GM21576 (cell line): ENCODE measurements at regions not wholly inside any gene's neighbourhood (a gene's known extent, or its start where the extent isn't known, plus 50 kb on each side); places are given as distances from the start of the nearest gene placed in this dataset.
"Not testable (repeated sequence)": the region's sequence is repeated elsewhere in the genome, so short reads cannot be mapped to it uniquely, and the experiment has no call there.

Source experiments
- ATAC-seq: cut with Tn5 transposase; IDR thresholded peaks from one replicate; pipeline ENCODE4 v1.9.1; 2021; ENCODE audit warnings: mild to moderate bottlenecking, moderate library complexity; ENCODE audit not compliant: unreplicated experiment

DNA sequence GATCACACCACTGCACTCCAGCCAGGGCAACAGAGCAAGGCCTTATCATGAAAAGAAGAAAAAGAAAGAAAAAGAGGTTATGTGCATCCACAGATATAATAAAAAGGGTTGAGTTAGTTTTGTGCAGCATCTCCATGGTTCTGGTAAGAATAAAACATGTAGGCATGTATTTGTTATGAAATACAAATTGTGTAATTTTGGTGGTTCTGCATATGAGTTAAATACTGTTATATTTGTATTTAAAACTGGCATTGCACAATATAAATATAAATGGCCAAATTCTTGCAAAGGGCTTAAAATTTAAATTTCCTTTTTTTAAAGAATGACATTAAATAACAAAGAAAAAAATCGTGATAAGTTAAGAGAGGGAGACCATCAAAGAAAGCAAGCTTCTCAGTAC, 159.1 kb upstream of the PREP start:
- no peak for ATAC-seq

DNA sequence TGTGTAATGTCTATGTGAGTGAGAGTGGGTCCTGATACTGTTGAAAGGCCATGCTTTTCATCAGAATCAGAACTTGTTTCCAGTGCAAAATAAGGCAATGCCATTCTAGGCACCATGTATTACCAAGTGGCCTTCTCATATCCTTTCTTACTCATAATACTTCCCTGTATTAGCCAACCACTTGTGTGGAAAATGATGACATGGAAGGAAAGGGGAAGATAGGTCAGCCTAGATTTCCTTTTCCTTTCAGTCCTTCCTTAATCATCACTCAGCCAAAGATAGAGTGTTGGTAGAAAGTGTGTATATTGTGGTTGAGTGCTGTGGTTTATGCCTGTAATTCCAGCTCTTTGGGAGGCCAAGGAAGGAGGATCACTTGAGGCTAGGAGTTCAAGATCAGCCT, 158.6 kb upstream of the PREP start:
- no peak for ATAC-seq

DNA sequence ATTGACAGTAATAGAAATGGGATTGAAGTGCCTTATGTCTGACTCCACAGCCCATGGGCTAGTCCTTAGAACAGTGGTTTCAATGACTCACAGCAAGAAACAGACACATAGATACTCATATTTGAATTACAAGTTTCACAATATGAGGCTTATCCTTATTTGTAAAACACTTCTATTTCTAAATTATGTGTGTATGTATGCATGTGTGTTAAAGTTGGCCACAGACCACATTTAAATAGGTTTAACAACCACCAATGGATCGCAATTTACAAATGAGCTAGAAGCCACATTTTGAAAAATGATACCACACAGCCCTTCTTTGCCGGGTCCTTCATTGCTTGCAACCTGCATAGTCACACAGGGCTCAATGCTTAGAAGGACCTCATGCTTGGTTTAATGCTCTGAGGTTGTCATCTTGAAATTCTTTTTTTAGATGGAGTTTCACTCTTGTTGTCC, 157.8 kb upstream of the PREP start:
- ATAC-seq = peak; percentile 73

DNA sequence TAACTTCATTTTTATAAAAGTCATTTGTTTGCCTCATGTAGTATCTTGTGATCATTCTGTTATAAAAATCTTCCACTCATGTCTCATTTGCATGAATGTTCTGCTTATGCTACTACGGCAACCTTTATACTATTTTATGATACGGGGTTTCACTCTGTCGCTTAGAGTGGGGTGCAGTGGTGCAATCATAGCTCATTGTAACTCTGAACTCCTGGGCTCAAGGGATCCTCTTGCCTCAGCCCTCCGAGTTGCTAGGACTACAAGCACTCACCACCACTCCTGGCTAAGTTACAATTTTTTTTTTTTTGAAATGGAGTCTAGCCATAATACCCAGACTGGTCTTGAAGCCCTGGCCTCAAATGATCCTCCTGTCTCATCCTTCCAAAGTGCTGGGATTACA, 154.4 kb upstream of the PREP start:
- no peak for ATAC-seq

DNA sequence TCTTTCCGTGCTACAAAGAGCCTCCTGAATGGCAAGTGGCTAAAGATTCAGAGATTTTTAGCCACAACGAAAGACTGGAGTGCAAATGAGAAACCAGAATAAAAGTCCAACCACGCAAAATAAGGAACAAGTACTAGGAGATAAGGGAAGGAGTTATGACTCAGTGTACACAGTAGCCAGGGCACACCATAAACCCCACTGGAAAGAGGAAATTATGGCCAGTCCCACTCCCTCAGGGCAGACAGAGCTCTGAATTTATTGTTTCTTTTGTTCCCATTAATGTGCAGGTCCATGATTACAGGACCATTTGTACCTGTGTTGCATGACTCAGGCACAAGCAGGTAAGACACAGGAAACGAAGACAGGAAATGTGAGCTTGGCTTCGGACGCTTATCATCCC, 150.3 kb upstream of the PREP start:
- no peak for ATAC-seq

DNA sequence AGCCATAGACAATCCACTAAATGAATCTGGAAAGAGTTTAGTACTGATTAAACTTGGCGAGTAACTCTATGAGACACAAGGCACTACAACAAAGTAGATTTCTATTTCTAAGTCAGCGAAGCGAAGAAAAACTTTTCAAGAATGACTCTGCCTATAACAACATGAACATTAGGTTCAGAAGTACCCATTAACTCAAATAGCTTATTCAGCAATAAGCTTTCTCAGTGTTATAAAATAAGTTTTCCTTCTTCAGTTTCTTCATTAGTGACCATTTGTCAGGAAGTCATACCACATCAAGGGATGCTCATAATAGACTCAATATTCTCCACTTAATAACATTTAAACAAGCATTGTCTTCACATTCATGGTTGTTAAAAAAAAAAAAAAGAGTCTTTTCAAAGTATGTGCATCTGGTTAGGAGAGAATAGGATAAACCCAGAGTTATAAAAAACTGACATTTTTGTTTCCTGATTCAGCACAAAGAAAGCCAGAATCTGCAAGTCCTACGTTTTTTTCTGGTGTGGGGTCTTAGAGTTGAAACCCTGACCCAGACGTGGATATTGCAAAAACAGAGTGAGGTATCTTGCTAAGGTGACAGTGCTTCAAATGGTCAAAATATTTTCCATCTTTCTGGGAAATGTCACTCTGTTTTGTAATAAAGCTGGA, 148.2 kb upstream of the PREP start:
- ATAC-seq = no peak

DNA sequence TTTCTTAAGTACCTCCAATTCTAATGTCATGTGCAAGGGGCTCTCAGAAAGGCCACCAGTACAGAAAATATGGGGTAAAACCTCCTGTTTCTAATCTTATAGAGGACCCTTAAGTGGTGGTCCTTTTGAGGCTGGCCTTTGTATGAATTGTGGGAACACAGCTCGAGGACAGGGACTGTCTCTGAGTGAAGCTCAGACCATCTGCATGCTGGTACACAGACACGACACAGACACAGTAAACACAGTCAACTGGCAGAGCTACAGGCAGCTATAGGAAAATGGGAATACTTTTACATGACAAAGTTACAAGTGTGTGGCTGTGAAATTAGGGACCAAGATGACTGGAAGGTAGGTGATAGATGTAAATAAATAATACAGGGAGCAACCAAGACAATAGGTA, 143.9 kb upstream of the PREP start:
- ATAC-seq = no peak

DNA sequence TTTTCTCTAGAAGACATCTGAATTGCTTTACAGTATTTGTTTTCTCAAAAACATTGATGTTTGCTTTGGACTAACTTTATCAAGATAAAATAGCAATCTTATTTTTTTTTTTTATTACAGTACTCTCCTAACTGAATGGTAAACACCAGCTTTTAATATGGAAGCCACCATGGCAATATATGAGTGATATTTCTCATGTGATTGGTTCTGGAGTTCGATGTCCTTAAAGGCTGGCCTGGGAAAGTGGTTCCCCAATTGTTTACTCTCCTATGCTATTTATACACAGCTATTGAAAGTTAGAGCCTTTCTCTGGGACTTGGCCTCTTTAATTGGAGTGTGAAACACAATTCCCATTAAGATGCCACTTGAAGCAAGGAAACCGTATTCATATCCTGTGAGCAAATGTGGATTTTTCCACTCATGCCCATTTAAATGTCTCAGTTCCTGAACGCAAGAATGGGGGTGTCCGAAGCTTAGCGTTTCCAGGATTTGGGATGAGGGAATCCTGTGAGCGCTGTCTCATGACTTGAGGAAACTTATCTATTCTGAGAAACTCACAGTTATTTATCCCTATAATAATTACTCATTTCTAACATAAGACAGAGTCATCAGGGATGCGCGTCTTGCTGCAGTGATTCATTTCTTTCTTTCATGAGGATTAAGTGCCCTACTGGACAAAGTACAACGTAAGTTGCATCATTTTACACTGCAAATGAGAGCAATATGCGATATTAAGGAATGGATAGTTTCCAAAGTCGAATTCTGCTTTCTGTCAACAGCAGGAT, 143.3 kb upstream of the PREP start:
- ATAC-seq = no peak

DNA sequence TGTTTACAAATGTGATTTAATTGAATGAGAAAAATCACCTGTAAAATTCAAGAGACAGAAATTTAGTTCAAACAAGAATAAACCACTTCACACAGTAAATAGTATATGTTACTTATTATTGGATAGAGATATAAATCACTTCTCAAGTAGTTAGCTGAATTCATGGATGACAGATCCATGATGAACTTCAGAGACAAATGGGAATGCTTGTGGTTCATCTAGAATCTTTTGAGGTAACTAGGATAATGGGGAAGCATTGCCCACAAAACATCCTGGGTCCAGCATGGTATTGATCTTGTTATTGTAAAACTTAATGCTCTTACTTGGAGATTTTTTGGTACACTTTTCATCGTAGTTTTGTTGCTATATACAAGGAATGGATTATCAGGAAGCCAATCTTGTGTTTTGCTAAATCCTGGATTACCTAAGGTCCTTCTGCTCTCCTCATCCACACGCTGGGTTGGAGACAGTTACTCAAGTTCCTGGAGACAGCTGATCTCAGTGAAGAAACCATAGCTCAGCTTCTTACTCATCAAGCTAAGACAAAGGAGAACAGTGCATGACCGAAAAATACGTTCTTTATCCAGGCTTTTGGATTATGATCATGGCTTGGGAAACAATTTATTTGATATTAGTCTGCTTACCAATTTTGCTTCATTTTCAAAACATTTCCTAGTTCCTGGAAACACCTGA, 142.5 kb upstream of the PREP start:
- ATAC-seq = no peak

DNA sequence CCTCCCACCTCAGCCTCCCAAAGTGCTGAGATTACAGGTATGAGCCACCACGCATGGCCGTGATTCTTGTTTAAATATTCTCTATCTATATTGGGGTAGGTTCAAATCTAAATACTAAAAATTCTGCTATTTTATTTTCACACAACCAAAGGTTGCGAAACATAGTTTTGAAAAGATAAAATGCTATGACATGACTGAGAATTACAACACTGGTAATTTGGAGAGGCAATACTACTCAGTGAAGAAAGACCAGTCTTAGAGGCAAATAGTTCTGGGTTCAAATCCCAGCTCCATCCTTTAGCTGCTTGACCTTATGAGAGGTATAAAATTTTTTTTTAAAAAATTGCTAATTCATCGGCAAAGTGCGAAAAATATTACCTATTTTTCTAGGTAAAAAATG, 137.0 kb upstream of the PREP start:
- ATAC-seq = no peak

DNA sequence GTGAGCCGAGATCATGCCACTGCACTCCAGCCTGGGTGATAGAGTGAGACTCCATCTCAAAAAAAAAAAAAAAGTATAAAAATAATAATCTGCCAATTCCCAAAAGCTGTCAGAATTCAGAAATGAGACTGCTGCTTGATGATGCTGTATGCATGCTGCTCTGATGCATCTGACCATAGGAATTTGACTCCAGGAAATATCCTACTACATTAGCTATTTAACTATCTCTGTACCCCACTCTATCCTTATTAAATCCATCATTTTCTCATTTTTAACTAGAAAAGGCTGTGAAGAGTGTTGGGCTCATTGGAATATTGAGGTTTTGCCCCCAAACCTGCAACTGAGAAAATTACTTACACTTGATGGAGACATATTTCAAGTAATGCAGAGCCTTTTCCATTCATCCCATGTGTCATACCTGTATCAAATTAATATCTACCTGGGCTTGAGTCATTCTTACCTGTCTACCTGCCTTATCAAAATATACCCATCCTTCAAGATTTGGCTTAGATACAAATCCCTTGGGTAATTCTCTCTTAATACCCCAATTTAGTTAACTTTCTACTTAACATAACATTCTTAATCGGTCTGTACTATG, 135.2 kb upstream of the PREP start:
- no peak for ATAC-seq

DNA sequence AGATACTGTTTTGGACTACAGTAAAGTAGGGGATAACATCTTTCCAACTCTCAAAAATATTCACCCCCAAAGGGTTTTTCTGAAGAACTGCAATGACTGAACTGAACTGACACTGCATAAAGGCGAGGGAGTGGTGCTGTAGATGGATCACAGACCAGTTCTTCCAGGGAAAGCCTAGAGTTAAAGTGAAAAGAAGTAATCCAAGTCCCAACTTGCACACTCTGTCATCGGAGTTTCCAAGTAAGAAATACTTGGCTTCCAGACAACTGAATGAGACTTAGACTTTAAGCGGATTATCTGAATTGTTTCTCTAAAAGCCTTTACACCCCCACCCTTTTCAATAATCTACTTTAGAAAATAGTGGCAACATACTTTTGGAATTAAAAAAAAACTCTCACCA, 134.1 kb upstream of the PREP start:
- ATAC-seq = no peak

DNA sequence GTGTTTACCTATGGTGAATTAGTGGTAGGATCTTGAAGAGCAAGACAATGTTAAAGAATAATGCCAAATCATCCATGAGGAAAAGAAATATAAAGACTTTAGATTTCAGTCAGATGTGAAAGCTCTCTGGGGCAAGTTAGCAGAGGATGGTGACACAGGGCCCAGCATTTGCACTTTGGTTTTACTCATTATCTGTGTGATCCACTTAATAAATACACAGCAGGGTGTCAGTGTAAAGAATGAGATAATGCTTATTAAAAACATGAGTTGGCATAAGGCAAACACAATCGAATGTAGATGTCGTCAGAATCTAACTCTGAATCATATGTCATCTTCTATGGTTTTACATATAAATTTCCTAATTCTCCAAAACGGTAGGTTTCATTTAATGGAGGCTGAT, 130.4 kb upstream of the PREP start:
- ATAC-seq = no peak

DNA sequence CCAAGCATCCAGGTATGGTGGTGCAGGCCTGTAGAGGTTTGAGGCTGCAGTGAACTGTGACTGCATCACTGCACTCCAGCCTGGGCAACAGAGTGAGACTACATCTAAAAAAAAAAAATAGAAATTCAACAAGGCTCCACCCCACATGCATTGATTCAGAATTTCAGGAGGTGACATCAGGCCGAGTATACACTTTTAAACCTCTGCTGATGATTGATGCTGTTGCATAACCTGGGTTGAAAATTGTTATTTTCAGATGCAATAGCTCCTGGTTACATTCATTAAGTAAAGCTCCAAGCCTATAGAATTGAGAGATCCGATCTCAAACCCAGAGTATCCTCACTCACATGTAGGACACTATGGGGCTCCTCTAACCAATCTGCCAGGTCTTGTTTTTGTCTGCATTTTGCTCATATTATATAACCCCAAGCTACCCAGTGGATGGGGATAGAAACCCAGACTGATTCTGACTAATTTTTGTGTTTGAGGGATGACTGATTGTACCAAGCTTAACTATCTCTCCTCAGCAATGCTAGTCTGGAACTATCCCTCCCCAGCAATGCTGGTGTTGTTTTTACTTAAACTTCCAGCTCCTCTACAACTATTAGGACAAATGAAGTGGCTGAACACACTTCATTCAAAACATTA, 123.5 kb upstream of the PREP start:
- no peak for ATAC-seq

DNA sequence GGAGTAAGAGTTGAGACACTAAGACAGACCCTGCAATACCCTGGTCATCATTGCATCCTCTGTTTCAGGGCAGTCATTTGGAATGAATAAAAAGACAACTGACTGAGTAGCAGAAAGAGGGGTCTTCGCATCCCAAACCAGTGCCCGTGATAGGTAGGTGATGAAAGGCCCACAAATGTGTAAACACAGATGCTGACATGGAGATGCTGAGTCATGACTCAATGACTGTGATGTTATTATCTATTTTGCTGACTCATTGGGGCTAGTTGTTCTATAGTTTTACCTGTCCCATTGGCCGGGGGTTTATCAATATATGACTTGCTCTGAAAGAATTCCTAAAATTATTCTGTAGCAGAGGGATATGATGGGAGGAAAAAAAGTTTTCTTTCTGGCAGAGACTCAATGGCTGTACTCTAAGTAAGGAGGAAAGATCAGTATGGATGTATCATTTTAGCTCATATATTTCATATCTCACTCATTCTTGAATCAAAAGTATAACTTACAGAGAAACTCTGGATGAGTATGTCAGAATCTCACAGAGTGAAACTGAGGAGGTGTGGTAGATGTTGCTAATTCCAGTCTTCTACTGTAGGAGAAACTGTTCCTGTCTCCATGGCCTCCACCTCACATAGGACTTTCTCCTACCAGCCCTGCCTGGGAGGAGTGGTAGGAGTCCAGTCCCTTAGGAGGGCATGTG, 119.9 kb upstream of the PREP start:
- ATAC-seq = no peak

DNA sequence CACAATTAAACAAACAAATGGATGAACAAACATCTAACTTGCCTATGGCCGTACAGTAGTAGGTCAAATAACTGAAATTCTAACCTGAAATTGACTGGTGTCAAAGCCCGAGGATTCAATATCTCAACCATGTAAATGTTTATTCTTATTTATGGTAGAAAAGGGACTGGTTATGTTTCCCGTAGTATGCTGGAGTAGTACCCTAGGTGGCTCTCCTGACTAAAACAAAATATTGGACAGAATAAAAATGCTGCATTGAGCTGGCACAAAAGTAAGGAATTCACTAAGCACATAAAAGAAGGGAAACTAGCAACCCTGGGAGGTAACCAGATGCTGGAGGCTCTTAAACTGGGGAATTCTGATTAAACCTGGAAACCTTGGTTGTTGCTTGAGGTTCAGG, 117.1 kb upstream of the PREP start:
- no peak for ATAC-seq

DNA sequence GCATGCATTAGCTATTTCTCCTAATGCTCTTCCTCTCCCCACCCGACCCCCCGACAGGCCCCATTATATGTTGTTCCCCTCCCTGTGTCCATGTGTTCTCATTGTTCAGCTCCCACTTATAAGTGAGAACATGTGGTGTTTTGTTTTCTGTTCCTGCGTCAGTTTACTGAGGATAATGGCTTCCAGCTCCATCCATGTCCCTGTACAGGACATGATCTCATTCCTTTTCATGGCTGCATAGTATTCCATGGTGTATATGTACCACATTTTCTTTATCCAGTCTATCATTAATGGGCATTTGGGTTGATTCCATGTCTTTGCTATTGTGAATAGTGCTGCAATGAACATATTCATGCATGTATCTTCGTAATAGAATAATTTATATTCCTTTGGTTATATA, 116.1 kb upstream of the PREP start:
- ATAC-seq = not testable (repeated sequence)

DNA sequence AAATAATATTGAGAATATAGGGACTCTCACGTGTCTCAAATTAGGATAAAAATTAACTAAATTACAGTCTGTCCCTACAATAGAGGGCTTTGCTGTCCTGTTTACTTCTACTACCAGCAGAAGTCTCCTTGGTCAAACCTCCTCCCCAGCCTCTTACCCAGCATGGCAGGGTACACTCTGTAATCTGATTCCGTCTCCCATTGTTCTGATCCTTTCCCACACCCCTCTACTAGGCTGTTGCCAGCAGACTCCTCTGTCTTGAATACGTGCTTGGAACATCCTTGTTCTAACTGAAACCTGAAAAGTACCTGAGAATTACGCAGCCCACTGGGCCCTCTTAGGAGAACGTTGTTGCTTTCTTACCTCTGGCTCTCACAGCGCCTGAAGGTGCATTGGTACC, 112.2 kb upstream of the PREP start:
- no peak for ATAC-seq

DNA sequence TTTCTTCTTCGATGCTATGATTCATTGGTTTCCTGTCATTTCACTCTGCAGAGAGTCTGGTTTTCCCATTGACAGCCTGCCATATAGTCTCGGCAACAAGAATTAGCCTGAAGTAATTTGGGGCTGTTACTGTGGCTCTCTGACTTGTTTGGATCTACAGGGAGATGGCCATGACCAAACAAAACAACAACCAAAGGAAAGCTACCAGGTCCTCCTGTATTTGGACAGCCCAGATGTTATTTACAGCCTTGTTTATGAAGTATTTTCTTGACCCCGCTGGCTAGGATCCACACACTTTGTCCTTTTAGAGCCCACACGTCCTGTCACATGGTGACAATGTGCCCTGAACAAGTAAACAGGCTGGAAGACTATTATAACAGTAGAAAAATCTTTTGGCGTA, 111.4 kb upstream of the PREP start:
- no peak for ATAC-seq

DNA sequence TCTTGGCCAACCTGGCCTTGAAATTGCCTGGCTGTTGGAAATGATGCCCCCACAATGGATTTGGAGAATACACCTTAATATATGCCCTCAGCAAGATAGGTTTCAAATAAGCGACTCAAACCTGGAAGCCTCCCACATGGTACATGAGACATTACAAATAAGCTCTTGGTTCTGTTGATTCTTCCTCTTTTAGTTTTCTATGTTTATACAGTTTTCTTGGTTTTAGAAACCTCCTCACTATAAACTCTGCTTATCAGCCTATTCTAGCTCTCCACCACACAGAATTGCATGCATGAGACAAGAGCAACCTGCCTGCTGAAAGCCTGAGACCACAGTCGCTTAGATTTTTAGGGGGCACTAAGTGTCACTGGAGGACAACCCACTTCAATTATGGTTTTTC, 108.8 kb upstream of the PREP start:
- no peak for ATAC-seq

DNA sequence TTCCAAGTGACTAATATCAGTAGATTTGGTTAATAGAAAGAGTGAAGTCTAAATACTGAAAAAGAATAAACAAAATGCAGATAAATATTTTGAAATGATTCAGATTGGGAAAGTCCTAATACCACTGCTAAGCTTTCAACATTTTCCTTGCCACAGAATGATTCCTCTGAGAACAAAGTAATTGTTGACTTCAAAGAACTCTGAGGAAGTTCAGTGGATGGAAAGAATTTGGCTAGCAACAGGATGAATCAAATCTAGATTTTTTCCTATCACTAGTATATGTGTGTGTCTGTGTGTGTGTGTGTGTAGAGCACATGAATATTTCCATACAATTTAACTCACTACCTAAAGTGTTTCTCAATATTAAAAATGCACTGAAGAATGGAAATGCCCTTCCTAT, 107.9 kb upstream of the PREP start:
- no peak for ATAC-seq
